Testis (tissue), 2 donors: ENCODE measurements at regions not wholly inside any gene's neighbourhood (a gene's known extent, or its start where the extent isn't known, plus 50 kb on each side); places are given as distances from the start of the nearest gene placed in this dataset.

ENCODE experiments used
- POLR2A ChIP-seq: fragments of 450-650 bp; IDR thresholded peaks from one replicate; pipeline ENCODE4 v1.6.1; 2017; ENCODE audit warnings: antibody characterized with exemption, mild to moderate bottlenecking, moderate library complexity
- TF ChIP-seq, protein P1 (sequence below), 3 experiments: fragments of 450-650 bp in 2 of 3; fragments of 200-600 bp in 1 of 3; sonication (generic) in 1 of 3; IDR thresholded peaks; one replicate each; pipeline ENCODE4 v1.5.1; 2016 to 2019; ENCODE audit warnings: antibody characterized with exemption in 3 of 3, mild to moderate bottlenecking in 2 of 3, moderate library complexity in 1 of 3

- TF ChIP-seq, protein P1, sequence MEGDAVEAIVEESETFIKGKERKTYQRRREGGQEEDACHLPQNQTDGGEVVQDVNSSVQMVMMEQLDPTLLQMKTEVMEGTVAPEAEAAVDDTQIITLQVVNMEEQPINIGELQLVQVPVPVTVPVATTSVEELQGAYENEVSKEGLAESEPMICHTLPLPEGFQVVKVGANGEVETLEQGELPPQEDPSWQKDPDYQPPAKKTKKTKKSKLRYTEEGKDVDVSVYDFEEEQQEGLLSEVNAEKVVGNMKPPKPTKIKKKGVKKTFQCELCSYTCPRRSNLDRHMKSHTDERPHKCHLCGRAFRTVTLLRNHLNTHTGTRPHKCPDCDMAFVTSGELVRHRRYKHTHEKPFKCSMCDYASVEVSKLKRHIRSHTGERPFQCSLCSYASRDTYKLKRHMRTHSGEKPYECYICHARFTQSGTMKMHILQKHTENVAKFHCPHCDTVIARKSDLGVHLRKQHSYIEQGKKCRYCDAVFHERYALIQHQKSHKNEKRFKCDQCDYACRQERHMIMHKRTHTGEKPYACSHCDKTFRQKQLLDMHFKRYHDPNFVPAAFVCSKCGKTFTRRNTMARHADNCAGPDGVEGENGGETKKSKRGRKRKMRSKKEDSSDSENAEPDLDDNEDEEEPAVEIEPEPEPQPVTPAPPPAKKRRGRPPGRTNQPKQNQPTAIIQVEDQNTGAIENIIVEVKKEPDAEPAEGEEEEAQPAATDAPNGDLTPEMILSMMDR (IDR thresholded peaks at IDR 0.05): no peak
- no peak for TF ChIP-seq POLR2A
Measured at GRCh38 chr12:98001430-98001829, 514.0 kb upstream of the TMPO start.
